Left kidney (tissue), 1 donor: ENCODE measurements at regions not wholly inside any gene's neighbourhood (a gene's known extent, or its start where the extent isn't known, plus 50 kb on each side); places are given as distances from the start of the nearest gene placed in this dataset.

Experiments used
- DNase-seq: peaks from one replicate; pipeline ENCODE4 v3.0.0-alpha.2; 2013

DNA sequence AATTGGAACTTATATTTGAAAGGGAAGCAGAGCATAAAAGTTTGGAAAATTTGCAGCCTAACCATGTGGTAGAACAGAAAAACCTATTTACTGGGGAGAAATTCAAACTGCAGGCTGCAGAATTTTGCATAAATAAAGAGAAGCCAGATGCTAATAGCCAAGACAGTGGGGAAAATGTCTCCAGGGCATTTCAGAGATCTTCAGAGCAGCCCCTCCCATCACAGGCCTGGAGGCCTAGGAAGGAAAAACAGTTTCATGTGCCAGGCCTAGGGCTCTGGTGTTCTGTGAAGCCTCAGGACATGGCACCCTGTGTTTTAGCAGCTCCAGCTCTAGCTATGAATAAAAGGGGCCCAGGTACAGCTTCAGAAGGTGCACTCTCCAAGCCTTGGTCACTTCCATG lies 648.7 kb upstream of the FRG1 start:
- no peak for DNase-seq

DNA sequence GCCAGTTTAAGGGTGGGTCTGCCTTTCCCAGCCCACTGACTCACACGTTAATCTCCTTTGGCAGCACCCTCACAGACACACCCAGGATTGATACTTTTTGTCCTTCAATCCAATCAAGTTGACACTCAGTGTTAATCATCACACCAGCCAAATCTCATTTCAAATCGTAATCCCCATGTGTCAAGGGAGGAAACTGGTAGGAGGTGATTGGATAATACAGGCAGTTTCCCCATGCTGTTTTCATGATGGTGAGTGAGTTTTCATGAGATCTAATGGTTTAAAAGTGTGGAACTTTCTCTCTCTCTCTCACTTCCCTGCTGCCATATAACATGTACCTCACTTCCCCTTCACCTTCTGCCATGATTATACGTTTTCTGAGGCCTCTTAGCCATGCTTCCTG lies 647.2 kb upstream of the FRG1 start:
- DNase-seq = no peak

DNA sequence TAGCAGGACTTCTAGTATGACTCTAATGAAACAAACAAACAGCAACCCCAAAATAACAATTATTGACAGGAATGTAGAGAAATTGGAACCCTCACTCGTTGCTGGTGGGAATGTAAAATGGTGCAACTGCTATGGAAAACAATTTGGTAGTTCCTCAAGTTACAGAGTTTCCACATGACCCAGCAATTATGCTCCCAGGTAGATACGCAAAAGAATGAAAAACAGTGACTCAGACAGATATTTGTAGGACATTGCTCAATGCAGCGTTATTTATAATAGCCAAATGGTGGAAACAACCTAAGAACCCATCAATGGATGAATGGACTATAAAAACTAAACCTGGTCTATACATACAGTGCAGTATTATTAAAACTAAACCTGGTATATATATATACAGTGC lies 646.1 kb upstream of the FRG1 start:
- DNase-seq = no peak

DNA sequence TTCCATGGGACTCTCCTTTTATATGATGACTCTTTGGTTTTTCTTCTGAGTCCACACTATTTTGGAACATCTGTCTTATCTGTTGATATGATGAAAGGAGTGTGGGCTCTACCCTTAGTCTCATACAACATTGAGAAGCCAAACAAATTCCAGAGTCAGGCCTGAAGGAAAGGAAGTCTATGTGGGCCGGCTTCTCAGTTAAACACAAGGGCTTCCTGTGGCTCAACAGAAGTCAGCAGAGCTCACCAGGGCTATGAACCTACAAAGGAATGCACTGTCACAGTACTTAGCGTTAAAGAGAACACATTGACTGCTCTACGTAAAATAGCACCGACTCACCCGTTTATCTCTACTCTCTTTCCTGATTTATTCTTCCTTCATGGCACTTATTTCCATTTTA lies 641.0 kb upstream of the FRG1 start:
- DNase-seq = no peak

DNA sequence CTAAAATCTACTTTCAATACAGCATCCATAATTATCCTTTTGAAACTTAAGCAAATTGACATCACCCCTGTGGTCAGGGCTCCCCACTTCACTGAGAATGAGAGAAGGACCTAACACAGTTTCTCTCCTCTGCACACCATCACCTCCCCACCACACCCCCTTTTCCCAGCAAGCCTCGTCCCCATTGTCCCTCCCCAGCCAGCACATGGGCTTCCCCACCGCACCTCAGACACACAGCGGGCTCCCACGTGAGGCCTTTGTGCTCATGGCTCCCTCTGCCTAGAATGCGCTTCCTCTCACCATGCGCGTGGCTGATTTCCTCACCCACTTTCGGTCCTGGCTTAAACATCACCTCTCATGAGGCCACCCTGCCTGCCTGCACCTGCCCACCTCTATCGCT lies 639.0 kb upstream of the FRG1 start:
- no peak for DNase-seq

DNA sequence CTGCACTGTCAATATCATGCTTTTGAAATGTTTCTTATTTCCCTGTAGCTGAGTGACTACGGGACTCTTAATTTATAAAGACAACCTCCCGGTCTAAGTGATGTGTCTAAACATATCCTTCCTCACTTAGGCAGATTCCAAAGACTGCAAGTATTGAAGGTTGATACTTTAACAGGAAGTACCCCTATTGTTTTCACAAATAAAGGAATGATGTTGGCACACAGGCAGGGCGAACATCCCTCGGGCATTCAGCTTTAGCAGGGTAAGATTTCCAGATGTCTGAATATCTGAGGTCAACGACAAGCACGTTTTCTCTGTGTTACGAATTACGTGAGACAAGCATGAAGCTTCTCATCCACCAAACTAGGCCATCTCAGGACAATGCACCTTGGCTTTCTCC lies 638.0 kb upstream of the FRG1 start:
- no peak for DNase-seq

DNA sequence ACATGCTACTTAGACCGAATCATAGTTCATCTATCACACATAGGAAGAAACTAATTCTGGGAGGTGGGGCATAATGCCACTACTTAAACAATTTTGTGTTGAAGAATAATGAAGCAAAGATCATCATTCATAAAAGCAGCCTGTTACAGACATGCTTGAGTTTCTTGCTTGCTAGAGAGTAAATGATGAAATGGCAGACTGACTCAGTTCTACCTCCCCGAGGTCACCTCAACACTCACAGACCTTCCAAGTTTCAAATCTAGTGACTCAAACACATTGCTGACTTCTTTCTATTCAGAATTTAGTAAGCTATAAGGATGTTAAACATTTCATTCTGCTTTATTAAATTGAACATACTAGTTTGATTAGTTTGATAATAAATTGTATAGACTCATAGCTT lies 636.5 kb upstream of the FRG1 start:
- no peak for DNase-seq

DNA sequence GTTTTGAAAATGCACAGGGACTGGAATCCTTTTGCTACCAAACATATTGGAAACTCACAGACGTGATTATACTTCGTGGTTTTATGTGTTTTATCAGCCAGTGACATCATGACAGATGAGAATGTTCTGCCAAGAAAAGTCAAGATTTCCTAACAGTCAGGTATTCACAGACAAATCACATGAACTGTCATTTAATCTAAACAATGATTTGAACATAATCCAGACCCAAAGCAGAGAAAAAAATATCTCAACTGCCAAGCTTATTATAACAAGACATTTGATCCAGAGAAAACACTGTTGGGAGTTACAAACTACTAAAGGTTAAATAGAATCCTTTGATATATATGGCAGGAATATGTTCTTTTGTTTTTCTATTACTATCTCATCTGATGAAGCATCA lies 635.9 kb upstream of the FRG1 start:
- DNase-seq = no peak

DNA sequence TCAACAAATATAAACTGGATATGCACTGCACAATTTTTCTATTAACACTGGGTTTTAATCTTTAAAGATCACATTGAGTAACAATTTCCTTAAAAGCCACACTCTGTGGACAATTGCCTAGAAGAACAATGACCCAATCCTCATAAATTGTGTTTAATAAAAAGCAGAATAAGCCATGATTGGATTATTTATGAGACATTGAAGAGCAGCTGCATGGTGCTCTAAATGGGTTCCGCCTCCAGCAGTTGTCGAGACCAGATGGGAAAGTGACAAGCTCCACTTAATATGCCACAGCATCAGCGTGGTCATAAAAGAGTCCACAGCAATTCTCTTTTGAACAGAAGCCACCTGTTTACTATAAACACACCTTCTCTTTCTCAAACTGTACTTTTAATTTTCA lies 635.2 kb upstream of the FRG1 start:
- no peak for DNase-seq

DNA sequence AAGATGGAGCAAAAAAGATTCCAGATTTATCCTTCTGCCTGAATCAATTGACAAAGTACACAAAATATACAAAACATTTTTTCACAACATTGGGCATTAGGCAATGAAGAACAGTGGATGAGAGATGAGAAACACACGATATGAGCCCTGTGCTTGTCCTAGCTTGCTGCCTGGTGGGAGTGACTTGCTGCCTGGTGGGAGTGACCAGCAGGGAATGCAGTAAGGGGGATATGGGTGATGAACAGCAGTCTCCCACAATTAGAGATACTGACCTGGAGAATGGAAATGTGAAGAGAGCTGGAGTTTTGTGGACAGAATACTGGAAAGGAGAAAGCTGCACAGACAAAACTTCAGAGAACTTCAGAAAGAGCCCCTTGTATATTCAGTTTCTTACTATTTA lies 629.4 kb upstream of the FRG1 start:
- no peak for DNase-seq

DNA sequence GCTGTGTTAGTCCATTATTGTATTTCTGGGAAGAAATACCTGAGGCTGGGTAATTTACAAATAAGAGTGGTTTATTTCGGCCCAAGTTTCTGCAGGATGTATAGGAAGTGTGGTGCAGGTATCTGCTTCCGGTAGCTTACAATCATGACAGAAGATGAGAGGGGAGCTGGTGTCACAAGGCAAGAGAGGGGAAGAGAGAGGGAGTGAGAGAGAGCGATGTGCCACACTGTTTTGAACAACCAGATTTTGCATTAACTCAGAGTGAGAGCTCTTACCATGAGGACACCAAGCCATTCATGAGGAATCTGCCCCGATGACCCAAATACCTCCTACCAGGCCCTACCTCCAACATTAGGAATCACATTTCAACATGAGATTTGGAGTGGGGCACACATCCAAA lies 627.6 kb upstream of the FRG1 start:
- no peak for DNase-seq

DNA sequence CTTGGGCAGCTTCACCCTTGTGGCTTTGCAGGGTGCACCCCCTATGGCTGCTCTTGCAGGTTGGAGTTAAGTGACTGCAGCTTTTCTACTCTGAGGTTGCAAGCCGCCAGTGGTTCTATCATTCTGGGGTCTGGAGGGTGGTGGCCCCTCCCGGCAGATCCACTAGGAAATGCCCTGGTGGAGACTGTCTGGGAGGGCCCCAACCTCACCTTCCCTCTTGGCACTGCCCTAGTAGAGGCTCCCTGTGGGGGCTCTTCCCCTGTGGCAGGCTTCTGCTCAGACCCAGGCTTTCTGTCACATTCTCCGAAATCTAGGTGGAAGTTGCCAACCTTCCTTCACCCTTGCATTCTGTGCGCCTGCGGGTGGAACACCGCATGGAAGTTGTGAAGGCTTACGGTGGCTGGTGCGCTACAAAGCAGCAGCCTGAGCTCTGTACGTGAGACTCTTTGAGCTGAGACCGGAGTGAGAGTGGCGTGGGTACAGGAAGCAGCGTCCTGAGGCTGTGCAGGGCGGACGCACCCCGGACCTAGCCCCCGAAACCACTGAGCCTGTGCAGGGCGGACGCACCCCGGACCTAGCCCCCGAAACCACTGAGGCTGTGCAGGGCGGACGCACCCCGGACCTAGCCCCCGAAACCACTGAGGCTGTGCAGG lies 626.7 kb upstream of the FRG1 start:
- no peak for DNase-seq

DNA sequence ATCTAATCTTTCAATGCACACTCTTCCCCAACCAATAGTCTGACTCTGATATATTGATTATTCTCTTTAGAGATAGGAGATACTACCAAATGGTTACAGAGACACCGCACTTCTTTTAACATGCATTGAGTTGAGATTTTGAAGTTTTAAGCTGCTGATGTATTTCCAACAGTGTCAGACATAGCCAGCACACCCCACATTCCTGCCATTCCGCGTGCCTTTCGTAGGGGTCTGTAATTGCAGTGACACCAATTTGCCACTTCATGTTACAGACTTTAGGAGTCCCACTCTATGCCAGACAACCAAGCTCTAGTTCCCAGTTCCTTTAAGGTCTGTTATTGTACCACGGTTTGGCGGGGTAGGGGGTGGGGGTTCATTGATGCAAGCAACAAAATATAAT lies 618.2 kb upstream of the FRG1 start:
- no peak for DNase-seq

DNA sequence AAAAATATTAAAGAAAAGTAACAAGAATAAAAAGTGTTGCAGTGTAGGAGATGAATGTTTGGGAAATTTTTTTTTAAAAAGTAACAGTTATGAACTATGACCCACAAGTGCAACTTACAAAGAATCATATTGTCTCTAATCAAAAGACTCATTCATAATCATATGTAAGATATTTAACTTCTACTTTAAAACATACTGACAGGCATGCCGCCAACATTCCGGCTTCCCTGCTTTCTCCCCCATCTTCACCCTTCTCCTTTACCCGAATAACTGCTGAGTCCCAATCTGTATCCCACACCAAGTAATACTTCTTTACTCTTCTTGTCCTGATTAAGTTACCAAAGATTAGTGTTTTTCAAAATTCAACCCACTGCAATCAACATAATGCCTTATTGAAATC lies 598.8 kb upstream of the FRG1 start:
- DNase-seq = no peak

DNA sequence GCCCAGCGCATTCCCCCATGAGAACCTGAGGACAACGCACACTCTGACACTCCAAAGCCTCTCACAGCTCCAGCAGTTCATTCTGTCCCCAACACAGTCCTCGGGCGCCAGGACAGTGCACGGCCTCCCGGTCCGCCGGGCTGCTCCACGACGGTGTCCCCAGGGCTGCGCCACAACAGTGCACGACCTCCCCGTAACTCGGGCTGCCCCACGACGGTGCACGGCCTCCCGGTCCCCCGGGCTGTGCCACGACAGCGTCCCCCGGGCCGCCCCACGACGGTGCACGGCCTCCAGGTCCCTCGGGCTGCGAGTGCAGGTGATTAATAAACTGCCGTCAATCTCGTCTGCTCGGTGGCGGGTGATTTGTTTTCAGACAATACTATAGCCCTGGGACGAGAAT lies 585.1 kb upstream of the FRG1 start:
- DNase-seq = no peak

DNA sequence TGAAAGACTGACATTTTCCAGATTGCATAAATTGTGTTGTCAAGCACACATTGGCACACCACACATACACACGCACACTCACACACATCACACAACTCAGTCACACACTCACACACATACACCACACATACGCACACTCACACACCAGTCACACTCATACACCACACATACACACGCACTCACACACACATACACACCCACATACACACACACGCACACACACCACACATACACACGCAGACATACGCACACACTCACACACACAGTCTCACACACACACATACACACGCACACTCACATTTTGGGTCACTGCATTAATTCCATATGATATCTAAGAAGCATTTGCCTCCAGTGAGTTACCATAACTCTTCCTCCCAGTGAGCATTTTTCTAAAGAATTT lies 578.3 kb upstream of the FRG1 start:
- no peak for DNase-seq

DNA sequence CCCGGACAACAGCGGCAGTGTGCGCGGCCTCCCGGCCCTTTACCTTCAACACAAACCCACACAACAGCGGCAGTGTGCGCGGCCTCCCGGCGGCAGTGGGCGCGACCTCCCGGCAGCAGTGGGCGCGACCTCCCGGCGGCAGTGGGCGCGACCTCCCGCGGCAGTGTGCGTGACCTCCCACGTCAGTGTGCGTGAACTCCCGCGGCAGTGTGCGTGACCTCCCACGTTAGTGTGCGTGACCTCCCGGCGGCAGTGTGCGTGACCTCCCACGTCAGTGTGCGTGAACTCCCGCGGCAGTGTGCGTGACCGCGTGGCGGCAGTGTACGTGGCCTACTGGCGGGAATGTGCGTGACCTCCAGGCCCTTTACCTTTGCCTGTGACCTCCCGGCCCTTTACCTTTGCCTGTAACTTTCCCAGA lies 576.6 kb upstream of the FRG1 start:
- DNase-seq = no peak

DNA sequence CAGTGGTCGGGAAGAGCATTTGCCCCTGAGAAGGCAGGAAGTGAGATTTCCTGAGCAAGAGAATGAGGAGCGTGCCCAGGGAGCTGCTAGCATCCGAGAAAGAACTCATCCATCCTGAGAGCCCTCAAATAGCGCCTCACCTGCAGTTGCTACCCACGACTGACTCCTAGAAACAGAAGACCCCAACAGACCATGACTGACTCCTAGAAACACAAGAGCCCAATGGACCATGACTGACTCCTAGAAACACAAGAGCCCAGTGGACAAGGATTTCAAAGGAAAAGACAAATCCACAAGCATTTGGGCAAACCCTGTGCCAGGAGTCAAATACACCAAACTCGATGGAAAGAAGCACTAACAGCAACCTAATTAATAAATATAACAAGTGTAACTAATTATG lies 575.2 kb upstream of the FRG1 start:
- DNase-seq = peak; percentile 31

DNA sequence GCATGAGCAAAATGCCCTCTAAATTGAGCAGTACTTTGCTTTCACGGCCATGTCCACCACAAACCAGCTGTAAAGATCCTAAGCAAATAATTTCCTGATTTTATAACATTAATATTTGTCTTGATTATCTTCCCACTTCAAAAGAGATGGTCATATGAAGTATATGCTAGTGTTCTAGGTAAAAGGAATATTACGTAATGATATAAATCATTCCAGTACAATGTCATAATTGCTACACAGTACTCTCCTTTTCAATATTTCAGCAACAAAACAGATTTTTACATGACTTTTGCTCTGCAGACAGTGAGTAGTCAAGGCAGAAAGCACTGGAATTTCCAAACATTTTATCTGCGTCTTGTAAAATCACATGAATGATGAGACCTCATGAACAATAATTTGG lies 572.8 kb upstream of the FRG1 start:
- DNase-seq = no peak

DNA sequence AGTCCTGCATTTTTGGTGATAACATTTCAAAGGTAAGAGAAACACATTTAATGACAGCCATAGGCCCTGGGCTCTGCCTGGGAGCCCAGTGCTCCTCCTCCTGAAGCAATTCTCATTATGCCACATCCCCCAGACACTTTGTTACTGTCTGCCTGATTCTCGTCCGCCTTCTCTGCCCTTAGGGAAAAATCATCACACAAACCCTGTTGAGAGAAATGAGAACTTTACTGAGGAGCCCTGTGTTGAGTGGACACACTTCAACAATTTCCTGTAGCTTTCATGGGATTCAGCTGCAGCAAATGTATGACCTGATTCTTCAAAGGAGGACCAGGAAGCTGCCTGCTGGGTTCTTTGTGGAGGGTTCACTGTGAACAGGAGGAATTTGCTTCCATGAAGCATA lies 566.5 kb upstream of the FRG1 start:
- DNase-seq = no peak

DNA sequence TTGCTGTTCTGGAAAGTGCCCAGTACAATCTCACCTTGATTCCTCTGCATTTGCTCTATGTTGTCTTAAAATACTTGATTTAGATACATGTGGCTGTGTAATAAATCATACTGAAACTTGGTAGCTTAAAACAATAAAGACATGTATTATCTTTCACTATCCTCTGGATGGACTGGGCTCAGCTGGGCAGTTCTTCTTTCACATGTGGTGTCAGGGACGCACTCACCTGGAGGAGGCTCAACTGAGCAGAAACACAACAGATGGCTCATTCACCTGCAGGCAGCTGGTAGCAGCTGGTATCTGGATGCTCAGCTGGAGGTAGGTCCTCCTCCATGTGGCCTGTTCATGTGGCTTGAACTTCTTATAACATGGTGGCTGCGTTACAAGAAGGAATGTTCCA lies 563.8 kb upstream of the FRG1 start:
- no peak for DNase-seq

DNA sequence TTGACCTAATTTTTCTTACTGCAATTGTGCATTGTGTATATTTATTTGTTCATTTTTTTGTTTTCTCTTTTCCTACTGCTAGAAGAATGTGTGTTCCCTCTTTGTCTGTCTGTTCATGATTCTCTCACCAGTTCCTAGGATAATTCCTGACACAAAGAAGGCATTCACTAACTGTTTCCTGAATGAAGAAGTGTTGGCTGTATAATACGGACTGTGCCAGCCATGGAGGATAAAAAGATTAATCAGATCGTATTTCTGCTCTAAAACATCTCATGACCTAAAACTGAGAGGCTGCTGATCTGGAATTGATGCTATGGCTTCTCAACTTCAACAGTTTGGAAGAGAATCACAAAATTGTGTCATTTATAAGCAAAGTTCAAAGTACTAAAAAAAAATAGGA lies 563.1 kb upstream of the FRG1 start:
- no peak for DNase-seq

DNA sequence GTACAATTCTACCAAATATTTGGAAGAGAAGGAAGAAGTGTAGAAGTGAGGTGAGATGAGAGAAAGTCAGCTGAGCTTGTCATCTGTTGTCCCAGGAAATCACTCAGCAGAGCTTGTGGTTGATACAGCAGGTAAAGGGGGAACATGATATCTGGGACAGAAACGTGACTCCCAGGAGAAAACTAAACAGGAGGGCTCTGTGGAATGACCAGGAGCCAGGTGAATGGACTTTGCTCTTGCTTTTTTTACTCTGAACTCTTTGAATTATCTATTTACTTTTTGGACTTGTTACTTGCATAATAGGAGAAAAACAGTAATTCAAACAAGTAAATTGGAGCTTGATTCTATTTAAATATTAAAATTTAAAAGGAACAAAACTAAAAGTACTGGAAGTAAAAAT lies 555.6 kb upstream of the FRG1 start:
- DNase-seq = peak; percentile 13

DNA sequence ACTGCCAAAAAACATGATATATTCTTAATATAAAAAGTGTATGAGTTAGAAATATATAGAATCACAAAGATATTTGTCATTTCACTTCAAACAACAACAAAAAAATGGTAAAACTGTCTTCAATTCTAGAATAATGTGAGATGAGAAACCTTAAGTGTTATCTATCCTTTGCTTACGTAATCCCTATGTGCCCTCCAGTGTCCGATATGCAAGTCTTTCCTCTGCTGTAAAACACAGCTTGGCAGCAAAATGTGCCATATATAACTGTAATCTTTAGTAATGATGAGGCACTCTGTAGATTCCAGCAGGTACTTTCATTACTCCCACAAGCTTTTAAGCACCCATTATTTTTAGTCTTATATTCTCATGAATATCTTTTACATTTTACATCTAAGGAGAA lies 555.1 kb upstream of the FRG1 start:
- DNase-seq = no peak

DNA sequence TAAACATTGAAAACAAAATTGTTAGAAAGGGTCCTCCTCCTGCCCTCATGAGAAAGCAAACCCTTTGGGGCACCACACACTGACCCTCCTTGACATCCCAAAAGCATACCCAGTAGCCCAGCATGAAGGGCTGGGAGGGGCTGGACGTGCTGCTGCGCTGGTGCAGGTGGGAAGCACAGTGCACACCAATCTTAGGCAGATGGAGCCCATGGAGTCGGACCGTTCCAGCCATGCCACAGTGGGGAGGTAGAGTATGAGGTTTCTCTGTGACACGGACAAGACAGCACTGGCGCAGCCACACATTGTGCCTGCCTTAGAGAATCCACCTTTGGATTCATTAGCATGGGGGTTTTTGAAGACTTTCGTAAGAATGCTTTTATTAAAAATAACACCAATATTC lies 544.2 kb upstream of the FRG1 start:
- no peak for DNase-seq
